ENCODE measurements at regions not wholly inside any gene's neighbourhood (a gene's known extent, or its start where the extent isn't known, plus 50 kb on each side); places are given as distances from the start of the nearest gene placed in this dataset.

- H3K36me3 Mint-ChIP-seq = peaks cover 0 to 4% (median 0%) of the 10 kb centered on the region in 3 donors
- H3K4me1 Mint-ChIP-seq = no peaks in the 10 kb centered on the region
- CTCF ChIA-PET = no interaction called here
Measured at GRCh38 chr10:131689954-131690757, 210.7 kb upstream of the PPP2R2D start.

GRCh38 chr10:131690805-131691239, 210.0 kb upstream of the PPP2R2D start:
- Mint-ChIP-seq H3K27me3 (no peaks in the 10 kb centered on the region), H3K4me3 (no peak overlapping the region), H3K27ac (no peak overlapping the region), H3K9me3 (peaks cover 0 to 6% (median 0%) of the 10 kb centered on the region in 5 donors), H3K4me1 (no peaks in the 10 kb centered on the region), H3K36me3 (peaks cover 0 to 4% (median 0%) of the 10 kb centered on the region in 3 donors)
- Histone ChIP-seq H3K4me3 (ENCODE audit: low read length) (no peak overlapping the region), H3K9me3 (ENCODE audit: low read length) (no peaks in the 10 kb centered on the region), H3K27ac (ENCODE audit: low read depth, low read length) (no peak overlapping the region), H3K27me3 (ENCODE audit: insufficient read depth, low read length, poor library complexity, severe bottlenecking) (no peaks in the 10 kb centered on the region), H3K36me3 (ENCODE audit: insufficient read depth, low read length) (no peaks in the 10 kb centered on the region), H3K4me1 (ENCODE audit: insufficient read depth, low read length) (no peaks in the 10 kb centered on the region)
- POLR2A ChIA-PET = no interaction called here
- CTCF ChIA-PET = no interaction called here
- DNase-seq = peak in 1 of 5 donors; percentile 37

More at GRCh38 chr10:131689954-131690757, 210.7 kb upstream of the PPP2R2D start:
- POLR2A ChIA-PET = no interaction called here
- peak in 1 of 5 donors; percentile 15 for DNase-seq
- H3K9me3 ChIP-seq (ENCODE audit: low read length) = no peaks in the 10 kb centered on the region
- Mint-ChIP-seq H3K27me3 (no peaks in the 10 kb centered on the region), H3K27ac (no peak overlapping the region), H3K9me3 (peaks cover 0 to 6% (median 0%) of the 10 kb centered on the region in 5 donors), H3K4me3 (no peak overlapping the region)
- no peak overlapping the region for H3K4me3 ChIP-seq (ENCODE audit: low read length)
- H3K27me3 ChIP-seq (ENCODE audit: insufficient read depth, low read length, poor library complexity, severe bottlenecking) = no peaks in the 10 kb centered on the region
- H3K27ac ChIP-seq (ENCODE audit: low read depth, low read length) = no peak overlapping the region
- H3K36me3 ChIP-seq (ENCODE audit: insufficient read depth, low read length) = no peaks in the 10 kb centered on the region
- H3K4me1 ChIP-seq (ENCODE audit: insufficient read depth, low read length) = no peaks in the 10 kb centered on the region

GRCh38 chr10:131691481-131692090, 209.2 kb upstream of the PPP2R2D start:
- H3K4me1 Mint-ChIP-seq = no peaks in the 10 kb centered on the region

GRCh38 chr10:131692176-131692575, 208.6 kb upstream of the PPP2R2D start:
- no peaks in the 10 kb centered on the region for H3K27me3 ChIP-seq (ENCODE audit: insufficient read depth, low read length, poor library complexity, severe bottlenecking)
- H3K9me3 Mint-ChIP-seq = peaks cover 0 to 9% (median 0%) of the 10 kb centered on the region in 5 donors
- DNase-seq = no peak
- H3K4me1 Mint-ChIP-seq = no peaks in the 10 kb centered on the region
- H3K27ac Mint-ChIP-seq = no peak overlapping the region
- no peaks in the 10 kb centered on the region for H3K36me3 ChIP-seq (ENCODE audit: insufficient read depth, low read length)
- no peaks in the 10 kb centered on the region for H3K4me1 ChIP-seq (ENCODE audit: insufficient read depth, low read length)
- H3K9me3 ChIP-seq (ENCODE audit: low read length) = no peaks in the 10 kb centered on the region
- peaks cover 0 to 4% (median 0%) of the 10 kb centered on the region in 3 donors for H3K36me3 Mint-ChIP-seq
- no peak overlapping the region for H3K4me3 Mint-ChIP-seq
- no peaks in the 10 kb centered on the region for H3K27me3 Mint-ChIP-seq
- CTCF ChIA-PET = no interaction called here
- H3K27ac ChIP-seq (ENCODE audit: low read depth, low read length) = no peak overlapping the region
- POLR2A ChIA-PET = no interaction called here
- no peak overlapping the region for H3K4me3 ChIP-seq (ENCODE audit: low read length)

More at GRCh38 chr10:131691481-131692090, 209.2 kb upstream of the PPP2R2D start:
- Histone ChIP-seq H3K4me3 (ENCODE audit: low read length) (no peak overlapping the region), H3K27me3 (ENCODE audit: insufficient read depth, low read length, poor library complexity, severe bottlenecking) (no peaks in the 10 kb centered on the region), H3K36me3 (ENCODE audit: insufficient read depth, low read length) (no peaks in the 10 kb centered on the region), H3K4me1 (ENCODE audit: insufficient read depth, low read length) (no peaks in the 10 kb centered on the region), H3K27ac (ENCODE audit: low read depth, low read length) (no peak overlapping the region), H3K9me3 (ENCODE audit: low read length) (no peaks in the 10 kb centered on the region)
- ChIA-PET POLR2A (no interaction called here), CTCF (no interaction called here)
- Mint-ChIP-seq H3K9me3 (peaks cover 0 to 9% (median 0%) of the 10 kb centered on the region in 5 donors), H3K27me3 (no peaks in the 10 kb centered on the region), H3K36me3 (peaks cover 0 to 4% (median 0%) of the 10 kb centered on the region in 3 donors), H3K27ac (no peak overlapping the region), H3K4me3 (no peak overlapping the region)
- peak in 1 of 5 donors; percentile 23 for DNase-seq

GRCh38 chr10:131692686-131693334, 208.0 kb upstream of the PPP2R2D start:
- Histone ChIP-seq H3K9me3 (ENCODE audit: low read length) (no peaks in the 10 kb centered on the region), H3K4me3 (ENCODE audit: low read length) (no peak overlapping the region), H3K4me1 (ENCODE audit: insufficient read depth, low read length) (no peaks in the 10 kb centered on the region), H3K27me3 (ENCODE audit: insufficient read depth, low read length, poor library complexity, severe bottlenecking) (no peaks in the 10 kb centered on the region), H3K27ac (ENCODE audit: low read depth, low read length) (no peak overlapping the region), H3K36me3 (ENCODE audit: insufficient read depth, low read length) (no peaks in the 10 kb centered on the region)
- Mint-ChIP-seq H3K4me1 (no peaks in the 10 kb centered on the region), H3K27ac (no peak overlapping the region), H3K36me3 (peaks cover 0 to 4% (median 0%) of the 10 kb centered on the region in 3 donors), H3K9me3 (peaks cover 0 to 9% (median 0%) of the 10 kb centered on the region in 5 donors), H3K4me3 (no peak overlapping the region), H3K27me3 (no peaks in the 10 kb centered on the region)
- ChIA-PET CTCF (no interaction called here), POLR2A (no interaction called here)
- DNase-seq = peak in 1 of 5 donors; percentile 23

- H3K9me3 ChIP-seq (ENCODE audit: low read length) = no peaks in the 10 kb centered on the region
- CTCF ChIA-PET = no interaction called here
- POLR2A ChIA-PET = no interaction called here
Measured at GRCh38 chr10:131693766-131694165, 207.0 kb upstream of the PPP2R2D start.

GRCh38 chr10:131694168-131694780, 206.5 kb upstream of the PPP2R2D start:
- ChIA-PET CTCF (no interaction called here), POLR2A (no interaction called here)
- no peaks in the 10 kb centered on the region for H3K27me3 Mint-ChIP-seq
- Histone ChIP-seq H3K27ac (ENCODE audit: low read depth, low read length) (no peak overlapping the region), H3K9me3 (ENCODE audit: low read length) (no peaks in the 10 kb centered on the region), H3K27me3 (ENCODE audit: insufficient read depth, low read length, poor library complexity, severe bottlenecking) (no peaks in the 10 kb centered on the region), H3K4me3 (ENCODE audit: low read length) (no peak overlapping the region), H3K4me1 (ENCODE audit: insufficient read depth, low read length) (no peaks in the 10 kb centered on the region), H3K36me3 (ENCODE audit: insufficient read depth, low read length) (no peaks in the 10 kb centered on the region)
- DNase-seq = no peak
- H3K36me3 Mint-ChIP-seq = peaks cover 0 to 4% (median 0%) of the 10 kb centered on the region in 3 donors
- no peak overlapping the region for H3K4me3 Mint-ChIP-seq
- H3K9me3 Mint-ChIP-seq = peaks cover 0 to 9% (median 0%) of the 10 kb centered on the region in 5 donors
- H3K27ac Mint-ChIP-seq = no peak overlapping the region
- H3K4me1 Mint-ChIP-seq = no peaks in the 10 kb centered on the region

More at GRCh38 chr10:131693766-131694165, 207.0 kb upstream of the PPP2R2D start:
- Histone ChIP-seq H3K27me3 (ENCODE audit: insufficient read depth, low read length, poor library complexity, severe bottlenecking) (no peaks in the 10 kb centered on the region), H3K4me3 (ENCODE audit: low read length) (no peak overlapping the region), H3K4me1 (ENCODE audit: insufficient read depth, low read length) (no peaks in the 10 kb centered on the region), H3K36me3 (ENCODE audit: insufficient read depth, low read length) (no peaks in the 10 kb centered on the region), H3K27ac (ENCODE audit: low read depth, low read length) (no peak overlapping the region)
- no peak for DNase-seq
- no peaks in the 10 kb centered on the region for H3K27me3 Mint-ChIP-seq
- no peaks in the 10 kb centered on the region for H3K4me1 Mint-ChIP-seq
- peaks cover 0 to 4% (median 0%) of the 10 kb centered on the region in 3 donors for H3K36me3 Mint-ChIP-seq
- no peak overlapping the region for H3K4me3 Mint-ChIP-seq
- peak overlapping the region in 1 of 8 donors; percentile 17 for H3K27ac Mint-ChIP-seq
- H3K9me3 Mint-ChIP-seq = peaks cover 0 to 9% (median 0%) of the 10 kb centered on the region in 5 donors
